H1 (cell line): ENCODE measurements at regions not wholly inside any gene's neighbourhood (a gene's known extent, or its start where the extent isn't known, plus 50 kb on each side); places are given as distances from the start of the nearest gene placed in this dataset.

Experiments used
- CTCF ChIA-PET: fragments of 300-600 bp; sonication (Branson Sonifier 250); formaldehyde crosslinking; loops from one replicate; lab custom pipeline; 2021; ENCODE audit not compliant: partially characterized antibody; lab: Charles Lee
- POLR2A ChIA-PET: fragments of 300-600 bp; sonication (Branson Sonifier 250); formaldehyde crosslinking; loops from one replicate; lab custom pipeline; 2021; ENCODE audit warnings: inconsistent platforms; ENCODE audit not compliant: partially characterized antibody; lab: Charles Lee
- DNase-seq, 2 experiments: peaks; one replicate each; pipeline versions ENCODE4 v3.0.0 to v3.0.0-alpha.2; 2010 to 2022; ENCODE audit warnings: low spot score in 2 of 2, low read depth in 1 of 2, mixed read lengths in 1 of 2
- FAIRE-seq: peaks from 2 replicates; lab custom pipeline; 2011; peaks lifted over from hg19 to GRCh38; lab: Jason Lieb, UNC
- H2AFZ ChIP-seq: 2 replicates; pipeline ENCODE4 v1.8.1; 2012; ENCODE audit warnings: low read length, inconsistent platforms
- H2AK5ac ChIP-seq: 2 replicates; pipeline ENCODE4 v1.6.1; 2013; ENCODE audit warnings: low read depth, low read length
- H2BK120ac ChIP-seq: replicated peaks from 2 replicates; pipeline ENCODE3; 2013; ENCODE audit warnings: low read depth, low read length, inconsistent platforms
- H2BK12ac ChIP-seq: 2 replicates; pipeline ENCODE4 v1.6.1; 2013; ENCODE audit warnings: low read depth, low read length
- H2BK15ac ChIP-seq: 2 replicates; pipeline ENCODE4 v1.6.1; 2013; ENCODE audit warnings: low read length
- H2BK20ac ChIP-seq: 2 replicates; pipeline ENCODE4 v1.6.1; 2013; ENCODE audit warnings: low read length
- H2BK5ac ChIP-seq: 2 replicates; pipeline ENCODE4 v1.6.1; 2013; ENCODE audit warnings: low read depth, low read length
- H3K14ac ChIP-seq: 2 replicates; pipeline ENCODE4 v1.6.1; 2013; ENCODE audit warnings: inconsistent platforms; ENCODE audit not compliant: insufficient read length
- H3K18ac ChIP-seq: 2 replicates; pipeline ENCODE4 v1.6.1; 2013; ENCODE audit warnings: low read length; ENCODE audit errors: extremely low read depth
- H3K23ac ChIP-seq: 2 replicates; pipeline ENCODE4 v1.6.1; 2013; ENCODE audit warnings: inconsistent platforms; ENCODE audit not compliant: insufficient read length
- H3K23me2 ChIP-seq: 2 replicates; pipeline ENCODE4 v1.6.1; 2013; ENCODE audit warnings: low read depth, low read length
- H3K27ac ChIP-seq: 2 replicates; pipeline ENCODE4 v1.6.1; 2011; ENCODE audit warnings: low read depth, low read length, inconsistent platforms
- H3K27me3 ChIP-seq, 4 experiments: replicated peaks in 1 of 4; 1 replicate in 1 of 4; 2 replicates in 3 of 4; pipeline versions ENCODE4 v1.6.1 to v1.8.1; 2011 to 2013; ENCODE audit warnings: low read length in 3 of 4, mild to moderate bottlenecking in 3 of 4, inconsistent platforms in 2 of 4, mixed read lengths in 2 of 4, moderate library complexity in 1 of 4; ENCODE audit not compliant: control insufficient read depth in 3 of 4, insufficient read depth in 3 of 4; ENCODE audit errors: extremely low read depth in 1 of 4
- H3K36me3 ChIP-seq, 4 experiments: 2 replicates each; pipeline versions ENCODE4 v1.6.1 to v1.8.1; 2011 to 2013; ENCODE audit warnings: mild to moderate bottlenecking in 4 of 4, low read length in 3 of 4, moderate library complexity in 2 of 4, control low read depth in 1 of 4, inconsistent platforms in 1 of 4; ENCODE audit not compliant: insufficient read depth in 4 of 4, control insufficient read depth in 2 of 4
- H3K4ac ChIP-seq: replicated peaks from 2 replicates; pipeline ENCODE3; 2013; ENCODE audit warnings: low read length, low read depth, mixed read lengths, inconsistent platforms; ENCODE audit not compliant: insufficient read length
- H3K4me1 ChIP-seq, 4 experiments: replicated peaks in 1 of 4; 1 replicate in 1 of 4; 2 replicates in 3 of 4; pipeline versions ENCODE4 v1.6.1 to v1.8.1; 2011 to 2013; ENCODE audit warnings: low read length in 3 of 4, inconsistent platforms in 2 of 4, mixed read lengths in 1 of 4; ENCODE audit not compliant: insufficient read depth in 4 of 4, control insufficient read depth in 3 of 4
- H3K4me2 ChIP-seq, 2 experiments: 2 replicates each; pipeline versions ENCODE4 v1.6.1 to v1.8.1; 2011 to 2013; ENCODE audit warnings: low read depth in 2 of 2, low read length in 2 of 2, control low read depth in 1 of 2, inconsistent platforms in 1 of 2, mild to moderate bottlenecking in 1 of 2; ENCODE audit not compliant: insufficient read depth in 1 of 2
- H3K4me3 ChIP-seq, 4 experiments: fragments of 200-600, 300-600 bp in 1 of 4; sonication (generic), shearing (Covaris generic), sonication (Bioruptor Twin) in 1 of 4; 2 replicates each; pipeline versions ENCODE4 v1.5.1 to v1.8.1; 2011 to 2016; ENCODE audit warnings: low read length in 4 of 4, low read depth in 3 of 4, control low read depth in 2 of 4, inconsistent platforms in 2 of 4, mild to moderate bottlenecking in 2 of 4, mixed read lengths in 1 of 4, moderate library complexity in 1 of 4; ENCODE audit not compliant: insufficient read depth in 2 of 4; ENCODE audit errors: extremely low read depth in 1 of 4
- H3K56ac ChIP-seq: replicated peaks from 2 replicates; pipeline ENCODE3; 2013; ENCODE audit warnings: low read depth, mild to moderate bottlenecking, mixed read lengths, low read length, inconsistent platforms; ENCODE audit not compliant: insufficient read length
- H3K79me1 ChIP-seq: 2 replicates; pipeline ENCODE4 v1.6.1; 2013; ENCODE audit warnings: low read depth, low read length, control low read depth
- H3K79me2 ChIP-seq, 2 experiments: 2 replicates each; pipeline versions ENCODE4 v1.6.1 to v1.8.1; 2012 to 2013; ENCODE audit warnings: low read length in 2 of 2, mild to moderate bottlenecking in 2 of 2, inconsistent platforms in 1 of 2; ENCODE audit not compliant: insufficient read depth in 2 of 2, control insufficient read depth in 1 of 2
- H3K9ac ChIP-seq, 4 experiments: replicated peaks in 1 of 4; 1 replicate in 1 of 4; 2 replicates in 3 of 4; pipeline versions ENCODE4 v1.6.1 to v1.8.1; 2011 to 2013; ENCODE audit warnings: low read depth in 3 of 4, low read length in 3 of 4, control low read depth in 2 of 4, mild to moderate bottlenecking in 2 of 4, moderate library complexity in 2 of 4, inconsistent platforms in 1 of 4; ENCODE audit errors: extremely low read depth in 1 of 4
- H3K9me3 ChIP-seq, 2 experiments: 2 replicates each; pipeline versions ENCODE4 v1.6.1 to v1.8.1; 2012 to 2013; ENCODE audit warnings: mild to moderate bottlenecking in 2 of 2, moderate library complexity in 2 of 2, control low read depth in 1 of 2, inconsistent platforms in 1 of 2, low read depth in 1 of 2, low read length in 1 of 2, mixed read lengths in 1 of 2; ENCODE audit not compliant: insufficient read depth in 2 of 2
- H4K20me1 ChIP-seq, 2 experiments: replicated peaks in 1 of 2; 2 replicates each; pipeline versions ENCODE3 to v1.8.1; 2011 to 2013; ENCODE audit warnings: inconsistent platforms in 2 of 2, low read length in 2 of 2, mild to moderate bottlenecking in 1 of 2; ENCODE audit not compliant: insufficient read depth in 2 of 2, control insufficient read depth in 1 of 2
- H4K5ac ChIP-seq: 2 replicates; pipeline ENCODE4 v1.6.1; 2013; ENCODE audit warnings: low read length, low read depth, mixed read lengths, inconsistent platforms; ENCODE audit not compliant: insufficient read length
- H4K8ac ChIP-seq: 2 replicates; pipeline ENCODE4 v1.8.0; 2013; ENCODE audit warnings: mild to moderate bottlenecking, moderate library complexity, low read length, inconsistent platforms; ENCODE audit not compliant: insufficient read depth; ENCODE audit errors: extremely low read depth
- H4K91ac ChIP-seq: replicated peaks from 2 replicates; pipeline ENCODE3; 2013; ENCODE audit warnings: low read length, mixed read lengths, inconsistent platforms; ENCODE audit not compliant: insufficient read length
- CTBP2 ChIP-seq: IDR thresholded peaks from 2 replicates; pipeline ENCODE4 v1.7.0; 2011; ENCODE audit warnings: borderline replicate concordance, mild to moderate bottlenecking, moderate library complexity, mixed read lengths, low read length; ENCODE audit not compliant: insufficient read depth, insufficient read length
- HDAC6 ChIP-seq: IDR thresholded peaks from one replicate; pipeline ENCODE4 v1.7.1; 2012; ENCODE audit warnings: low read depth, mild to moderate bottlenecking, inconsistent platforms, low read length, moderate library complexity
- KDM1A ChIP-seq: fragments of 200-600, 300-600 bp; sonication (generic); IDR thresholded peaks from 2 replicates; pipeline ENCODE4 v1.7.1; 2016; ENCODE audit warnings: mild to moderate bottlenecking, low read length, borderline replicate concordance
- PHF8 ChIP-seq: fragments of 200-600 bp; sonication (generic); conservative IDR thresholded peaks from 2 replicates; pipeline ENCODE4 v1.7.1; 2012; ENCODE audit warnings: low read depth, mild to moderate bottlenecking, inconsistent platforms, low read length, moderate library complexity
- RBBP5 ChIP-seq: IDR thresholded peaks from 2 replicates; pipeline ENCODE4 v1.7.1; 2012; ENCODE audit warnings: low read depth, mild to moderate bottlenecking, inconsistent platforms, low read length, moderate library complexity, borderline replicate concordance
- SAP30 ChIP-seq: fragments of 300-600 bp; sonication (generic); IDR thresholded peaks from 2 replicates; pipeline ENCODE4 v1.7.1; 2012; ENCODE audit warnings: low read length, moderate library complexity, mild to moderate bottlenecking, inconsistent platforms; ENCODE audit not compliant: insufficient read depth, insufficient replicate concordance
- SIRT6 ChIP-seq: IDR thresholded peaks from one replicate; pipeline ENCODE4 v1.7.1; 2012; ENCODE audit warnings: low read length, inconsistent platforms
- TAF1 ChIP-seq: IDR thresholded peaks from 2 replicates; pipeline ENCODE4 v1.6.1; 2011; ENCODE audit warnings: mild to moderate bottlenecking, low read depth, low read length
- ZNF274 ChIP-seq: IDR thresholded peaks from 2 replicates; pipeline ENCODE4 v1.7.0; 2012; ENCODE audit warnings: low read length, borderline replicate concordance; ENCODE audit errors: extremely low read depth
- WGBS, 2 experiments: shearing (Covaris generic) in 1 of 2; methylation state at CpG; one replicate each; pipeline versions ENCODE4 v1.1.6 to v1.1.7; 2013 to 2015; ENCODE audit warnings: low lambda C conversion rate in 2 of 2, mixed read lengths in 2 of 2, inconsistent platforms in 1 of 2, low coverage in 1 of 2, missing lambda C conversion rate in 1 of 2; ENCODE audit not compliant: insufficient replicate concordance in 2 of 2, insufficient coverage in 1 of 2, insufficient read length in 1 of 2; ENCODE audit errors: extremely low coverage in 1 of 2, missing lambda C conversion rate in 1 of 2; 5-methylcytosine and 5-hydroxymethylcytosine counted together

DNA sequence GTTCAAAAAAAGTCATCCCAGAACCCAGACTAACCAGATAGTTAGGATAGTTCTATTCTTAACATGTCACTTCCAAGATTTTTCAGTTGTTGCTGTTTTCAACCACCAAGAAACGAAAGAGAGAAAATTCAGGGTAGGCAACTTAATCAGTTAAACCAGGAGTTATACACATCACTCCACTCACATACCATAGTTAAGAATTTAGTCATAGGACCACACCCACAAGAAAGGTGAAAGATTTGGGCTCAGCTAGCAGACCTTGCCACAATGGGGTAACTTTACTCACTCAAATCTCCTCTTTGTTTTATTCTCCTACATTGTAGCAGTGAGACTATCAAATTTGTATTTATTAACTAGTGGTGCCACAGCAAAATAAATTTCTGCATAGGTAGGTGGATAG lies 473.6 kb downstream of the NUP35 start:
- no peak for FAIRE-seq
- 90% methylated on average over 1 of the region's 1 CpG; no CpG with 5 or more reads in 1 of the 2 experiments for WGBS, 2 experiments
- Histone ChIP-seq H2BK5ac (no peak overlapping the region), H3K14ac (no peak overlapping the region), H3K4me2 (no peak overlapping the region), H3K27ac (no peak overlapping the region), H2BK20ac (no peak overlapping the region), H2BK12ac (no peak overlapping the region), H3K9me3 (no peaks in the 10 kb centered on the region), H3K9ac (no peak overlapping the region), H3K79me2 (no peaks in the 10 kb centered on the region), H3K23me2 (no peaks in the 10 kb centered on the region), H2AK5ac (no peak overlapping the region), H2BK15ac (no peak overlapping the region), H4K5ac (no peak overlapping the region), H2BK120ac (no peak overlapping the region), H3K4me1 (no peaks in the 10 kb centered on the region), H3K4ac (no peak overlapping the region), H3K23ac (no peak overlapping the region), H3K4me3 (no peak overlapping the region), H3K27me3 (no peaks in the 10 kb centered on the region), H3K18ac (no peak overlapping the region), H3K36me3 (no peaks in the 10 kb centered on the region; a peak in 1 of 8 replicates), H4K91ac (no peak overlapping the region), H2AFZ (no peak overlapping the region), H3K79me1 (no peaks in the 10 kb centered on the region), H4K8ac (no peak overlapping the region), H4K20me1 (no peaks in the 10 kb centered on the region), H3K56ac (no peak overlapping the region)
- POLR2A ChIA-PET, result no interaction called here
- DNase-seq, result no peak
- CTCF ChIA-PET, result no interaction called here
- no peak for TF ChIP-seq RBBP5
- no peak for TF ChIP-seq CTBP2
- TF ChIP-seq SAP30, result no peak
- TF ChIP-seq ZNF274, result no peak
- no peak for TF ChIP-seq SIRT6
- no peak for TF ChIP-seq HDAC6
- TF ChIP-seq PHF8, result no peak
- TF ChIP-seq KDM1A, result no peak
- no peak for TF ChIP-seq TAF1
